GM19467 (cell line): ENCODE measurements at regions not wholly inside any gene's neighbourhood (a gene's known extent, or its start where the extent isn't known, plus 50 kb on each side); places are given as distances from the start of the nearest gene placed in this dataset.

Experiments
- ATAC-seq: cut with Tn5 transposase; IDR thresholded peaks from one replicate; pipeline ENCODE4 v1.9.1; 2021; ENCODE audit warnings: mild to moderate bottlenecking, moderate library complexity; ENCODE audit not compliant: unreplicated experiment

GRCh38 chr4:176971576-176972115 lies 178.9 kb upstream of the VEGFC start:
- ATAC-seq = no peak

DNA sequence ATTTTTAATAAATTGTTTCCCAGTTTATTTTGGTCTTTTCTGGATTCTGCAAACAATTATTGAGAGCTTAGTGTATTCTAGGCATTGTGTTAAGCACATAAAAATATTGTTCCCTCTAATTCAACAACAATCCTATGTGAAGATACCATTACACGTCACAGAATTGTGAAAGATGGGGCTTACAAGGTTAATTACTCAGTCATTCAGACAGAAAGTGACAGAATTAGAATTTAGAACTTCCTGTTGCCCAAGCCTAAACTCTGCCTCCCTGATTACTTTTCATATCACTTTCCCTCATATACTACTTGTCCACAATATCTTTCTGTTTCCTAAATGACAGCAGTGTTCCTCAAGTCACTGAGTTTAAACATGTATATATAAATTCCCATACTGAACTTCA lies 186.7 kb upstream of the VEGFC start:
- no peak for ATAC-seq

DNA sequence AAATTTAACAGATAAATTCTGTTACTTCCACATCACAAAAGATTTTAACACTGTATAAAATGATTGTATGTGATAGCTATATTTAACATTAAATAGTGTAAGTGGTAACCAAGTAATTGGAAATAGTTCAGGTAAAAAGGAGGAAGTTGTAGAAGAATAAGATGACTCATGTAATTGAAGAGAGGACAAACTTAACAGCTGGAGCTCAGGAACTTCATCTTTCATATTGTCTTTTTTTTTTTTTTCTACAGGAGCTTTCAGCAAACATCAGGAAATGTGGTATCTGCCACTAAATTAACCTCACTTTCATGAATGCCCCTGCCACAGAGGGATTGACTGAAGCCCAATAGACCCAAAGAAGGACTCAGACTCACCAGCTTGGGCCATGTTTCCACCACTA lies 188.4 kb upstream of the VEGFC start:
- ATAC-seq = no peak

DNA sequence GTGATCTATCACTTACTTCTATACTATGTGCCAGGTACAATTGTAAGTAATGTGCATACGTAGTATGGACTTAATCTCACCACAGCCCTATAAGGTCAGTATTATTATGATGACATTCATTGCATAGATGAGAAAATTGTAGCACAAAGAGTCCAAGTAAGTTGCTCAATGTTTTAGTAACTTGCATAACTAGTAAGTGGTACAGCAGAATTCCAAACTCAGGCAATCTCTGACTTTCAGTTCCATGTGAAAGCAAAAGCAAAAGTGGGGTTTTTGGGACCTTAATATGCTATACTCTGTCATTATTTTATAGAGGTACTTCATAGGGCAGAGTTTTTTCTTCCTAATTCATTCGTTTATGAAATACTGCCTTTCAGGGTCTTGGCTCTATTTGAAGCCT lies 188.8 kb upstream of the VEGFC start:
- ATAC-seq = no peak

- ATAC-seq = no peak
Observed at GRCh38 chr4:176988226-176988625, 195.5 kb upstream of the VEGFC start.

DNA sequence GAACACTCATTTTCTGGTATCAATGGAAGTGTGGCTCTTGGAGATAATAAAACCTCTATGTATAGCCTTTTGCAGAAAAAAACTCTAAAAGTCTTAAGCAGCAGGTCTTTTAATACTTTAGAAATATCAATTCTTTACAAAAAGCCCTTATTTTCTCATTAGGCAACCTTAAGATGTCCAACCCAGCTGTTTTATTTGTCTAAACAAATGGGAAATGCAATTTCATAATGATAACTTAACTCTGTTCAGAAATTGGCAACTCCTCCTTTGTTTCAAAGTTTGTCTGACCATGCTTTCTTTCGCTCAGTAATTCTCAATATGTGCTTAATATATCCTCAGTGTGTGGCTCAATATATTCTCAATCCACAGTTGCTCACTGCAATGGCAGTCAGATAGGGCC lies 196.5 kb upstream of the VEGFC start:
- no peak for ATAC-seq

GRCh38 chr4:176999935-177000543 lies 207.3 kb upstream of the VEGFC start:
- no peak for ATAC-seq

- ATAC-seq = no peak
Observed at GRCh38 chr4:177001271-177002175, 208.8 kb upstream of the VEGFC start.

DNA sequence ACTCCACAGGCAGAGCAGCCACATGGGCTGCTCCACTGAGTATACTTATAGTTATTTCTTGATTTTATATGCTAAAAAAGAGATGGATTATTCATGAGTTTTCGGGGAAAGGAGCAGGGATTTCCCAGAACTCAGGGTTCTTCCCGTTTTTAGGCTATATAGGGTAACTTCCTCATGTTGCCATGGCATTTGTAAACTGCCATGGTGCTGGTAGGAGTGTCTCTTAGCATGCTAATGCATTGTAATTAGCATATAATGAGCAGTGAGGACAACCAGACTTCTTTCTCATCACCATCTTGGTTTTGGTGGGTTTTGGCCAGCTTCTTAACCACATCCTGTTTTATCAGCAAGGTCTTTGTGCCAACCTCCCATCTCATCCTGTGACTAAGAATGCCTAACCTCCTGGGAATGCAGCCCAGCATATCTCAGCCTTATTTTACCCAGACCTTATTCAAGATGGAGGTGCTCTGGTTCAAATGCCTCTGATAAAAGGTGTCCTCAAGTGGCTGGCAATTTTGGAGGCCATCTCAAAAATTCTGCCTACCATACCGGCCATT lies 213.0 kb upstream of the VEGFC start:
- ATAC-seq = no peak

GRCh38 chr4:177006331-177006730 lies 213.6 kb upstream of the VEGFC start:
- no peak for ATAC-seq

DNA sequence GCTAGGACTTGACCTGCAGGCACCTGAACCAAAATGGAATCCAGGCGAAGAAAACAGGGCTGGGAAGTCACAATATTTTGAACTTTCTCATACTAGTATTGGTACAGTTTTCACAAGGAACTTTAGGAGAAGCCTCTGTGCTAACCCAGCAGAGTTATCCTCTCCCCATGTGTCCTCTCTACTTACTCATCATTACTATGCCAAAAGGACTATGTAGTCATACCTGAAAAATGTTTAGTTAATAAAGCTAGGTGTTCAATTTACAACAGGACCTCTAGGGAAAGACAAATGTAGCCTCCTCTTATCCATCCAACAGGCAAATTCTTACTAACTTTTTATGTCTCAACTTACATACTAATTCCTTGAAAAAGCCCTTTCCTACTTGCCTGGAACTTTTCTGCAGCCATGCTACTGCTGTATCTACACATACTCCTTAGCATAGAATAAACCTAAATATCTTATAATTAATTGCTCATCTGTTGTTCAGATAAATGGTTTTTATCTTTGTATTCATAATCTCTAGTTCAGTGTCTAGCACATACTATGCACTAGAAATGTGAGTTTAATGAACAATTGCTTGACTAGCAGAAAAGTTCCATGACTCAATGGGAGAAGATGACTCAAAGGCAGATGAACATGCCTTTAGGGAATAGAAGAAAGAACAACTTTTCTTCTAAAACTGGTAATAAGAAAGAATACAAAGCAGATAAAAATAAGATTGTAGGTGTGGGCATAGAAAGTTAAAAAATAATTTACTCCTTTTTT lies 215.5 kb upstream of the VEGFC start:
- no peak for ATAC-seq

- ATAC-seq = no peak
Observed at GRCh38 chr4:177008836-177009501, 216.2 kb upstream of the VEGFC start.

DNA sequence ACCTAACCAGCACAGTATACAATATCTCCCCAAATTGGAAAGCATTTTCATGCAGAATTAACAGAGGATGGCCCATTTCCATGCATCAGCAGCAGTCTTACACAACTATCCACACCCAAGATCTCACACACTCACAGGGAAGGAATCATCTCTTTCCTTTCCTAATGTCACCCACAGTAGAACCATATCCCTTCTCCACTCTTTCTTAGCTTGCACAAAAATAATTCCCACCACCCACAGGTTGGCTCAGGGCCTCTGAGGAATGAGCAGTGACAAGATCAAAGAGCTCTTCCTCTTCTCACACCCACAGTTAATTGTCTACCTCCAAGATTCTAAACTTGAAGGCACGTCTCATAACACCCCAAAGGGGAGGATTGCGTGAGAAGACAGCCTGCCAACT lies 217.7 kb upstream of the VEGFC start:
- no peak for ATAC-seq

- no peak for ATAC-seq
Observed at GRCh38 chr4:177012918-177013545, 220.3 kb upstream of the VEGFC start.

- ATAC-seq = no peak
Observed at GRCh38 chr4:177016541-177017141, 223.9 kb upstream of the VEGFC start.

DNA sequence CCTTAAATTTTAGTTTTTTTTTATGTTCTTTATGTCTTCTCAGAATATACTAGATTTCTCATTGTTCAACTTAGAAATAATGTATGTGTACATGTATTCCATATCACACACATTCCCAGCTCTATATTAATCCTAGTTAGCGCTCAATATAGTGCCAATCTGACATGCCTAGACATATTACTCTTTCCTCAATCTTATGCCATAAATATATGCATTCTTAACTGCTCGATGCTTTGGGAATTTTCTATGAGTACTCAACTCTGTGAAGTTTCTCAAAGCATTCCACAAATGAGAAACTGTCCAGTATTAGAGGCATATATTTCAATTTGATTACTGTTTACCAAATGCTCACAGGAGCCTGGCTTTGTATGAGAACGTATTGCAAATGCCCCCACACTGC lies 231.2 kb upstream of the VEGFC start:
- no peak for ATAC-seq

DNA sequence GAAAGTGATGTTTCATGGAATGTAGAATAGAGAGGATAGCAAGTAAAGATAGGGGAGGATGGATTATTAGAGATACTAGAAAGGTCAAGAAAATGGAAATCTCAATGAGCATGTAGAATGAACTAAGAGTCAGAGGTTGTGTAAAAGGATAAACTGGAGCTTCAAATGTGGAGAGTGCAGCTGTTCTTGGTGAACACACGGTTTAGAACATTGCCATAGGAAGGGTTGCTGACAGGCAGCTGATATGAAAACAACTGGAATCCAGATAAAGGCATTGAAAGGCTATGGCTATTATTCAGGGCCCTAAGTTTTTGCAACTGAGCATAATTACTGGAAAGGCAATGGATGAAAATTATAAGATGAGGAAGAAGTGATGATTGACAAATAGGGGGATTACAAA lies 239.6 kb upstream of the VEGFC start:
- no peak for ATAC-seq

GRCh38 chr4:177033135-177033534 lies 240.4 kb upstream of the VEGFC start:
- no peak for ATAC-seq

DNA sequence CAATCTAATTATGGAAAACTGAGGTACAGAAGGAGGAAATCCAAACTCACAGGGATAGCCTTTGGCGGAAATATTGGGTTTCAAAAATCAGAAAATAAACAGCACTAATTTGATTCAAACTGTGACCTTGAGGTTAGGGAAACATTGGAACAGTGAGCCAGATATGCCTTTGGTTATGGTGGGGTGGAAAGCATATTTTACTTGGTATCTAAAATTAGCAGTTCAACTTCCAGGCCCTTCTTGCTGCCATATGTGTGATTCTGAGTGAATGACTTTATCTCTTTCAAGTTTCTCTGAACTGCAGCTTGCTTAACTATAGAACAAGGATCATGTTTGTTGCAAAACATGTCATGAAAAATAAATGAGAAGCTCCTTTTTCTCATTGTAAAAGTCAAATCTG lies 240.9 kb upstream of the VEGFC start:
- ATAC-seq = no peak

DNA sequence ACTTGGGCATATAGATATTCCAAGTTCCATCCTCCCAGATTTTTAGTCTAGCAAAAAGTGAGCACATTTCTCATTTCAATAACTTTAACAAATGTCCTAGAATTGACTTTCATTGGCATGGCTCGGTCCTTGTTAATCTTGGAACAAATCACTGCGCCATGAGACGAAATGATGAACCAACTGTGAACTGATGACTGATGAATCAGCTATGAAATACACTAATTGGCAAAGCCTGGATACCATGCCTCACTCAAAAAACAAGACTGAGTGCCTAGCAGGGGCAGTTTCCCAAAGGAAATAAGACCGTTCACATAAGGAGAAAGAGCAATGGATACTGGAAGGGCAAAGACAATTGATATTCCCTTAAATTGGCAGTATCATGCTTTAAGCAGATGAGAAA lies 248.6 kb upstream of the VEGFC start:
- no peak for ATAC-seq
